ENCODE measurements at regions not wholly inside any gene's neighbourhood (a gene's known extent, or its start where the extent isn't known, plus 50 kb on each side); places are given as distances from the start of the nearest gene placed in this dataset.

GRCh38 chr5:43769571-43770355 lies 166.8 kb downstream of the NNT start:
- Histone ChIP-seq H3F3A (ENCODE audit: low read depth) (no peaks in the 10 kb centered on the region), H3K9ac (ENCODE audit: low read depth, low read length, poor library complexity, severe bottlenecking) (no peak overlapping the region), H2AFZ (ENCODE audit: low read length) (no peak overlapping the region), H3K9me2 (replicated peaks; ENCODE audit: low read depth, low read length) (no peaks in the 10 kb centered on the region), H3K27me3 (ENCODE audit: insufficient read depth, low read length, poor library complexity, severe bottlenecking) (no peaks in the 10 kb centered on the region), H3K79me2 (ENCODE audit: insufficient read depth, low read length) (no peaks in the 10 kb centered on the region), H3K4me2 (ENCODE audit: low read depth, low read length, poor library complexity, severe bottlenecking) (no peak overlapping the region), H3K36me3 (ENCODE audit: insufficient read depth, low read length) (no peaks in the 10 kb centered on the region), H3K9me3 (ENCODE audit: insufficient read depth, low read depth, low read length) (no peaks in the 10 kb centered on the region), H3K4me3 (ENCODE audit: low read length, poor library complexity, severe bottlenecking) (no peak overlapping the region), H4K20me1 (ENCODE audit: insufficient read depth, low read length, poor library complexity, severe bottlenecking) (no peaks in the 10 kb centered on the region), H3K4me1 (ENCODE audit: insufficient read depth, low read length, poor library complexity, severe bottlenecking) (peaks cover 11% of the 10 kb centered on the region)
- TF ChIP-seq, protein P1, sequence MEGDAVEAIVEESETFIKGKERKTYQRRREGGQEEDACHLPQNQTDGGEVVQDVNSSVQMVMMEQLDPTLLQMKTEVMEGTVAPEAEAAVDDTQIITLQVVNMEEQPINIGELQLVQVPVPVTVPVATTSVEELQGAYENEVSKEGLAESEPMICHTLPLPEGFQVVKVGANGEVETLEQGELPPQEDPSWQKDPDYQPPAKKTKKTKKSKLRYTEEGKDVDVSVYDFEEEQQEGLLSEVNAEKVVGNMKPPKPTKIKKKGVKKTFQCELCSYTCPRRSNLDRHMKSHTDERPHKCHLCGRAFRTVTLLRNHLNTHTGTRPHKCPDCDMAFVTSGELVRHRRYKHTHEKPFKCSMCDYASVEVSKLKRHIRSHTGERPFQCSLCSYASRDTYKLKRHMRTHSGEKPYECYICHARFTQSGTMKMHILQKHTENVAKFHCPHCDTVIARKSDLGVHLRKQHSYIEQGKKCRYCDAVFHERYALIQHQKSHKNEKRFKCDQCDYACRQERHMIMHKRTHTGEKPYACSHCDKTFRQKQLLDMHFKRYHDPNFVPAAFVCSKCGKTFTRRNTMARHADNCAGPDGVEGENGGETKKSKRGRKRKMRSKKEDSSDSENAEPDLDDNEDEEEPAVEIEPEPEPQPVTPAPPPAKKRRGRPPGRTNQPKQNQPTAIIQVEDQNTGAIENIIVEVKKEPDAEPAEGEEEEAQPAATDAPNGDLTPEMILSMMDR (conservative IDR thresholded peaks at IDR 0.05; ENCODE audit: low read length), result no peak
- no peak for TF ChIP-seq EZH2phosphoT487 (IDR thresholded peaks at IDR 0.05; ENCODE audit: borderline replicate concordance)

All from Loucy (cell line).